ENCODE measurements at regions not wholly inside any gene's neighbourhood (a gene's known extent, or its start where the extent isn't known, plus 50 kb on each side); places are given as distances from the start of the nearest gene placed in this dataset.

- no peak for DNase-seq (ENCODE audit: low read depth in 1 of 2, low spot score in 1 of 2)
- Histone ChIP-seq H3K27ac (replicated peaks) (no peak overlapping the region), H3K4me3 (replicated peaks; ENCODE audit: insufficient read depth, low read length) (no peak overlapping the region), H3K27me3 (ENCODE audit: insufficient read depth, poor library complexity, severe bottlenecking) (no peaks in the 10 kb centered on the region)
- TF ChIP-seq, protein P1, sequence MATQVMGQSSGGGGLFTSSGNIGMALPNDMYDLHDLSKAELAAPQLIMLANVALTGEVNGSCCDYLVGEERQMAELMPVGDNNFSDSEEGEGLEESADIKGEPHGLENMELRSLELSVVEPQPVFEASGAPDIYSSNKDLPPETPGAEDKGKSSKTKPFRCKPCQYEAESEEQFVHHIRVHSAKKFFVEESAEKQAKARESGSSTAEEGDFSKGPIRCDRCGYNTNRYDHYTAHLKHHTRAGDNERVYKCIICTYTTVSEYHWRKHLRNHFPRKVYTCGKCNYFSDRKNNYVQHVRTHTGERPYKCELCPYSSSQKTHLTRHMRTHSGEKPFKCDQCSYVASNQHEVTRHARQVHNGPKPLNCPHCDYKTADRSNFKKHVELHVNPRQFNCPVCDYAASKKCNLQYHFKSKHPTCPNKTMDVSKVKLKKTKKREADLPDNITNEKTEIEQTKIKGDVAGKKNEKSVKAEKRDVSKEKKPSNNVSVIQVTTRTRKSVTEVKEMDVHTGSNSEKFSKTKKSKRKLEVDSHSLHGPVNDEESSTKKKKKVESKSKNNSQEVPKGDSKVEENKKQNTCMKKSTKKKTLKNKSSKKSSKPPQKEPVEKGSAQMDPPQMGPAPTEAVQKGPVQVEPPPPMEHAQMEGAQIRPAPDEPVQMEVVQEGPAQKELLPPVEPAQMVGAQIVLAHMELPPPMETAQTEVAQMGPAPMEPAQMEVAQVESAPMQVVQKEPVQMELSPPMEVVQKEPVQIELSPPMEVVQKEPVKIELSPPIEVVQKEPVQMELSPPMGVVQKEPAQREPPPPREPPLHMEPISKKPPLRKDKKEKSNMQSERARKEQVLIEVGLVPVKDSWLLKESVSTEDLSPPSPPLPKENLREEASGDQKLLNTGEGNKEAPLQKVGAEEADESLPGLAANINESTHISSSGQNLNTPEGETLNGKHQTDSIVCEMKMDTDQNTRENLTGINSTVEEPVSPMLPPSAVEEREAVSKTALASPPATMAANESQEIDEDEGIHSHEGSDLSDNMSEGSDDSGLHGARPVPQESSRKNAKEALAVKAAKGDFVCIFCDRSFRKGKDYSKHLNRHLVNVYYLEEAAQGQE (IDR thresholded peaks at IDR 0.05; ENCODE audit: insufficient replicate concordance, low read depth): no peak
- TF ChIP-seq GABPA (IDR thresholded peaks at IDR 0.05; ENCODE audit: low read depth) (no peak), SPI1 (IDR thresholded peaks at IDR 0.05; ENCODE audit: borderline replicate concordance, low read depth) (no peak), POLR2AphosphoS5 (IDR thresholded peaks at IDR 0.05; ENCODE audit: low read depth) (no peak)
- TF ChIP-seq, protein P2, sequence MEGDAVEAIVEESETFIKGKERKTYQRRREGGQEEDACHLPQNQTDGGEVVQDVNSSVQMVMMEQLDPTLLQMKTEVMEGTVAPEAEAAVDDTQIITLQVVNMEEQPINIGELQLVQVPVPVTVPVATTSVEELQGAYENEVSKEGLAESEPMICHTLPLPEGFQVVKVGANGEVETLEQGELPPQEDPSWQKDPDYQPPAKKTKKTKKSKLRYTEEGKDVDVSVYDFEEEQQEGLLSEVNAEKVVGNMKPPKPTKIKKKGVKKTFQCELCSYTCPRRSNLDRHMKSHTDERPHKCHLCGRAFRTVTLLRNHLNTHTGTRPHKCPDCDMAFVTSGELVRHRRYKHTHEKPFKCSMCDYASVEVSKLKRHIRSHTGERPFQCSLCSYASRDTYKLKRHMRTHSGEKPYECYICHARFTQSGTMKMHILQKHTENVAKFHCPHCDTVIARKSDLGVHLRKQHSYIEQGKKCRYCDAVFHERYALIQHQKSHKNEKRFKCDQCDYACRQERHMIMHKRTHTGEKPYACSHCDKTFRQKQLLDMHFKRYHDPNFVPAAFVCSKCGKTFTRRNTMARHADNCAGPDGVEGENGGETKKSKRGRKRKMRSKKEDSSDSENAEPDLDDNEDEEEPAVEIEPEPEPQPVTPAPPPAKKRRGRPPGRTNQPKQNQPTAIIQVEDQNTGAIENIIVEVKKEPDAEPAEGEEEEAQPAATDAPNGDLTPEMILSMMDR (IDR thresholded peaks at IDR 0.05; ENCODE audit: insufficient read depth, low read length): no peak
These were observed 417.2 kb upstream of the SULF2 start for GRCh38 chr20:48202334-48203113.

DNA sequence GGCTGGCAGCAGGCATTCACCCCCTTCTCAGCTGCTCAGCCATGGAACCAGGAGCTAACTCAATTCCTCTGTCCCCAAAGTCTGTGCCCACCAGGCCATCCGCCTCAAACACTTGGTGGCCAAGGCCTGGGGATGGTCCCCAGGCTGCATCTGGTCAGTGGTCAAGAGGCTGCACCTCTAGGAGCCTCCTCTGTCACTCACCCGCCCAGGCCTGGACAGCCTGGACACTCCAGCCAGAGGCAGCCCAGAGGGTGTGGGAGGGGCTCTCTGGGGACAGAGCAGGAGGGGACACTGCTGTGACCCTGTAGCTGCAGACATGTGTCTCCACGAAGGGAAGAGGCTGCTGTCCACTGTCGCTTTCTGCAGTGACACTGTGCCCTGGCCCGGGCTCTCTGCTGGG, 416.6 kb upstream of the SULF2 start:
- no peaks in the 10 kb centered on the region for H3K27me3 ChIP-seq (ENCODE audit: insufficient read depth, poor library complexity, severe bottlenecking)
- no peak overlapping the region for H3K27ac ChIP-seq (replicated peaks)
- DNase-seq (ENCODE audit: low read depth in 1 of 2, low spot score in 1 of 2): no peak
- H3K4me3 ChIP-seq (replicated peaks; ENCODE audit: insufficient read depth, low read length): no peak overlapping the region
- no peak for TF ChIP-seq GABPA (IDR thresholded peaks at IDR 0.05; ENCODE audit: low read depth)
- TF ChIP-seq, protein P1 (IDR thresholded peaks at IDR 0.05; ENCODE audit: insufficient replicate concordance, low read depth): no peak
- TF ChIP-seq SPI1 (IDR thresholded peaks at IDR 0.05; ENCODE audit: borderline replicate concordance, low read depth): no peak
- no peak for TF ChIP-seq POLR2AphosphoS5 (IDR thresholded peaks at IDR 0.05; ENCODE audit: low read depth)
- TF ChIP-seq, protein P2 (IDR thresholded peaks at IDR 0.05; ENCODE audit: insufficient read depth, low read length): no peak

- no peak for DNase-seq (ENCODE audit: low read depth in 1 of 2, low spot score in 1 of 2)
- no peak overlapping the region for H3K27ac ChIP-seq (replicated peaks)
- no peak overlapping the region for H3K4me3 ChIP-seq (replicated peaks; ENCODE audit: insufficient read depth, low read length)
- no peaks in the 10 kb centered on the region for H3K27me3 ChIP-seq (ENCODE audit: insufficient read depth, poor library complexity, severe bottlenecking)
- TF ChIP-seq, protein P2 (IDR thresholded peaks at IDR 0.05; ENCODE audit: insufficient read depth, low read length): no peak
- TF ChIP-seq GABPA (IDR thresholded peaks at IDR 0.05; ENCODE audit: low read depth) (no peak), POLR2AphosphoS5 (IDR thresholded peaks at IDR 0.05; ENCODE audit: low read depth) (no peak)
These were observed 415.9 kb upstream of the SULF2 start for GRCh38 chr20:48201188-48201587.
